ENCODE measurements at regions not wholly inside any gene's neighbourhood (a gene's known extent, or its start where the extent isn't known, plus 50 kb on each side); places are given as distances from the start of the nearest gene placed in this dataset.

DNA sequence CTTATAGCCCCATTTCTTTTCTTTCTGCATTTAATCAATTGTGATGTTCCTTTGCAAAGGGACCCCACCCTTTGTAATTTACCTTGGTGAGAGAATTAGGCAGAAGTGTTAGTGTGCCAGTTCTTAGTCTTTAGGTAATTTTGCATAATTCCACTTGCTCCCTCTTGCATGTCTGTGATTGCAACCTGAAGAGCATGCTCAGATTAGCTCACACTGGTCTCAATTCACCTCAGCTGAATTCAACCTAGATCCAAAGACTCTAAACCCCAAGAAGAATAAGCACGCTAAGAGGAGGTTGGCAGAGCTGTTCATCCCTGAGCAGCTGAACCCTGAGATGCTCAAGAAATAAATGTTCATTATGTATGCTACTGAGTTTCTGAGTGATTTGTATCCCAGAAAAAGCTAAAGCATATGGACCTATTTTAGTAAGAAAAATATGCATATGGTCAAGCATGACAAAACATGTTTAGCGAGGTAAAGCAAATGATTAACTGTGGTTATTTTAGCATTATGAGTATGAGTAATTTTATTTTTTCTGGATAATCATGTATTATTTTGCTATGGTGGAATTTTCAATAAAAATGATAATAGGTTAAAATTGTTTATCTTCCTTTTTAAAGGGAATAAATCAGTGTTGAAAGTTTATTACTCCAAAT, 299.2 kb upstream of the ZSWIM2 start:
- TF ChIP-seq, protein P1, sequence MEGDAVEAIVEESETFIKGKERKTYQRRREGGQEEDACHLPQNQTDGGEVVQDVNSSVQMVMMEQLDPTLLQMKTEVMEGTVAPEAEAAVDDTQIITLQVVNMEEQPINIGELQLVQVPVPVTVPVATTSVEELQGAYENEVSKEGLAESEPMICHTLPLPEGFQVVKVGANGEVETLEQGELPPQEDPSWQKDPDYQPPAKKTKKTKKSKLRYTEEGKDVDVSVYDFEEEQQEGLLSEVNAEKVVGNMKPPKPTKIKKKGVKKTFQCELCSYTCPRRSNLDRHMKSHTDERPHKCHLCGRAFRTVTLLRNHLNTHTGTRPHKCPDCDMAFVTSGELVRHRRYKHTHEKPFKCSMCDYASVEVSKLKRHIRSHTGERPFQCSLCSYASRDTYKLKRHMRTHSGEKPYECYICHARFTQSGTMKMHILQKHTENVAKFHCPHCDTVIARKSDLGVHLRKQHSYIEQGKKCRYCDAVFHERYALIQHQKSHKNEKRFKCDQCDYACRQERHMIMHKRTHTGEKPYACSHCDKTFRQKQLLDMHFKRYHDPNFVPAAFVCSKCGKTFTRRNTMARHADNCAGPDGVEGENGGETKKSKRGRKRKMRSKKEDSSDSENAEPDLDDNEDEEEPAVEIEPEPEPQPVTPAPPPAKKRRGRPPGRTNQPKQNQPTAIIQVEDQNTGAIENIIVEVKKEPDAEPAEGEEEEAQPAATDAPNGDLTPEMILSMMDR (IDR thresholded peaks at IDR 0.05), result no peak
- no peak for TF ChIP-seq POLR2A (IDR thresholded peaks at IDR 0.05)
